Panc1 (cell line): ENCODE measurements at regions not wholly inside any gene's neighbourhood (a gene's known extent, or its start where the extent isn't known, plus 50 kb on each side); places are given as distances from the start of the nearest gene placed in this dataset.

Experiments used
- ATAC-seq: fragments of 200-7000 bp; cut with Tn5 transposase; 2 replicates; pipeline ENCODE4 v1.9.1; 2020; ENCODE audit warnings: mild to moderate bottlenecking, moderate library complexity
- BruUV-seq: library from RNA; stranded (reverse); fragments of 400-500 nt; replicated peaks from 2 replicates; lab custom pipeline; 2021; lab: Mats Ljungman, UMichigan
- CTCF ChIA-PET: fragments of 300-600 bp; sonication (Branson Sonifier 250); formaldehyde crosslinking; loops from one replicate; lab custom pipeline; 2022; ENCODE audit warnings: antibody characterized with exemption; lab: Charles Lee
- POLR2A ChIA-PET: fragments of 300-600 bp; sonication (Branson Sonifier 250); formaldehyde crosslinking; loops from one replicate; lab custom pipeline; 2022; ENCODE audit warnings: antibody characterized with exemption; lab: Charles Lee
- DNase-seq: peaks from one replicate; pipeline ENCODE4 v3.0.0-alpha.2; 2010; ENCODE audit warnings: low read depth, low spot score
- H3K27ac ChIP-seq: 2 replicates; pipeline ENCODE4 v1.5.1; 2011; ENCODE audit warnings: mild to moderate bottlenecking, low read length, inconsistent platforms
- H3K27me3 ChIP-seq: fragments of 200-500 bp; sonication (Bioruptor generic); 2 replicates; pipeline ENCODE4 v1.6.0; 2014; ENCODE audit warnings: low read length, inconsistent platforms; ENCODE audit not compliant: control insufficient read depth, insufficient read depth
- H3K36me3 ChIP-seq: fragments of 200-500 bp; sonication (Bioruptor generic); 2 replicates; pipeline ENCODE4 v1.5.1; 2014; ENCODE audit warnings: inconsistent platforms, mild to moderate bottlenecking, low read length, moderate library complexity; ENCODE audit not compliant: control insufficient read depth, insufficient read depth
- H3K4me1 ChIP-seq: 2 replicates; pipeline ENCODE4 v1.5.1; 2011; ENCODE audit warnings: inconsistent platforms, mild to moderate bottlenecking, low read length, moderate library complexity; ENCODE audit not compliant: control insufficient read depth, insufficient read depth
- H3K4me3 ChIP-seq, 2 experiments: 2 replicates each; pipeline ENCODE4 v1.5.1; 2011 to 2012; ENCODE audit warnings: low read depth in 2 of 2, low read length in 2 of 2, mild to moderate bottlenecking in 2 of 2, inconsistent platforms in 1 of 2, moderate library complexity in 1 of 2
- H3K9me3 ChIP-seq: fragments of 200-500 bp; sonication (Bioruptor generic); 2 replicates; pipeline ENCODE4 v1.5.1; 2014; ENCODE audit warnings: low read depth, mild to moderate bottlenecking, inconsistent platforms, low read length, moderate library complexity; ENCODE audit not compliant: control insufficient read depth, insufficient read depth
- CTCF ChIP-seq: fragments of 450-650 bp; IDR thresholded peaks from 2 replicates; pipeline ENCODE4 v1.5.1; 2017; ENCODE audit warnings: mild to moderate bottlenecking
- POLR2AphosphoS5 ChIP-seq: IDR thresholded peaks from 2 replicates; pipeline ENCODE4 v1.6.1; 2012; ENCODE audit warnings: mild to moderate bottlenecking, low read depth, low read length, moderate library complexity
- REST ChIP-seq, 2 experiments: IDR thresholded peaks; 2 replicates each; pipeline ENCODE4 v1.6.1; 2011 to 2012; ENCODE audit warnings: low read depth in 2 of 2, control low read depth in 1 of 2, low read length in 1 of 2, mild to moderate bottlenecking in 1 of 2, moderate library complexity in 1 of 2; ENCODE audit not compliant: insufficient read depth in 1 of 2
- SIN3A ChIP-seq: IDR thresholded peaks from 2 replicates; pipeline ENCODE4 v1.6.1; 2012; ENCODE audit warnings: low read depth, mild to moderate bottlenecking, low read length, moderate library complexity, borderline replicate concordance; ENCODE audit not compliant: insufficient read depth
- TCF7L2 ChIP-seq: IDR thresholded peaks from 2 replicates; pipeline ENCODE4 v1.6.1; 2011; ENCODE audit warnings: mild to moderate bottlenecking, low read depth, low read length, inconsistent platforms
- in situ Hi-C: cut with HindIII; loops from 2 replicates; pipeline ENCODE4 v1.10.0; 2016; ENCODE audit warnings: low sequenced_read_pairs, low pct_unique_long_range_greater_than_20kb
- intact Hi-C: fragments of 100-400 bp; cut with micrococcal nuclease; formaldehyde crosslinking; loops from one replicate; pipeline ENCODE4 v1.10.0; 2022; ENCODE audit not compliant: unreplicated experiment

GRCh38 chr6:169048185-169048864 is 205.3 kb downstream of the THBS2 start:
- Histone ChIP-seq H3K4me3 (no peak overlapping the region), H3K4me1 (no peaks in the 10 kb centered on the region), H3K36me3 (no peaks in the 10 kb centered on the region), H3K27me3 (no peaks in the 10 kb centered on the region), H3K9me3 (no peaks in the 10 kb centered on the region), H3K27ac (no peak overlapping the region)
- DNase-seq = no peak
- ChIA-PET POLR2A (no interaction called here), CTCF (no interaction called here)
- intact Hi-C loops = no loop called here
- BruUV-seq = no TSS peak
- in situ Hi-C loops = no loop called here
- TF ChIP-seq TCF7L2 (no peak), POLR2AphosphoS5 (no peak), SIN3A (no peak), CTCF (no peak), REST (IDR thresholded peaks at IDR 0.05; ENCODE audit: insufficient read depth in 1 of 2, low read depth in 2 of 2, low read length in 1 of 2) (no peak)
- no peak for ATAC-seq

GRCh38 chr6:169047345-169047744 is 206.3 kb downstream of the THBS2 start:
- TF ChIP-seq POLR2AphosphoS5 (no peak), TCF7L2 (no peak), REST (IDR thresholded peaks at IDR 0.05; ENCODE audit: insufficient read depth in 1 of 2, low read depth in 2 of 2, low read length in 1 of 2) (no peak), CTCF (no peak), SIN3A (no peak)
- ChIA-PET POLR2A (no interaction called here), CTCF (no interaction called here)
- no peak for ATAC-seq
- Histone ChIP-seq H3K9me3 (no peaks in the 10 kb centered on the region), H3K36me3 (no peaks in the 10 kb centered on the region), H3K27ac (no peak overlapping the region), H3K27me3 (no peaks in the 10 kb centered on the region), H3K4me1 (no peaks in the 10 kb centered on the region), H3K4me3 (no peak overlapping the region)
- no peak for DNase-seq
- in situ Hi-C loops = no loop called here
- BruUV-seq = no TSS peak
- intact Hi-C loops = no loop called here
